ENCODE measurements at regions not wholly inside any gene's neighbourhood (a gene's known extent, or its start where the extent isn't known, plus 50 kb on each side); places are given as distances from the start of the nearest gene placed in this dataset.

DNA sequence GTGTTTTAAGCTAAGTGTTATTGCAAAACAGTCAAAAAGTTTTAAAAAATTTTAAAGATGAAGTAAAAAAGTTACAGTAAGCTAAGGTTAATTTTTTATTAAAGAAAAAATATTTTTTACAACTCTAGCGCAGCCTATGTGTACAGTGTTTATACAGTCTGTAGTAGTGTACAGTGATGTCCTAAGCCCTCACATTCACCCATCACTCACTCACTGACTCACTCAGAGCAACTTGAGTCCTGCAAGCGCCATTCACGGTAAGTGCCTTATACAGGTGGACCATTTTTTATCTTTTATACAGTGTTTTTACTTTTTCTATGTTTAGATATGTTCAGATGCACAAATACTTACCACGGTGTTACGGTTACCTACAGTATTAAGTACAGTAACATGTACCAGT, 83.4 kb upstream of the STMND1 start:
- Histone ChIP-seq H3K79me2 (replicated peaks; ENCODE audit: insufficient read depth) (no peaks in the 10 kb centered on the region), H3K9me2 (ENCODE audit: insufficient read depth) (peaks cover 10% of the 10 kb centered on the region), H3K4me1 (ENCODE audit: insufficient read depth) (peaks cover 9% of the 10 kb centered on the region; the same call in 1 of the 2 replicates), H2AFZ (no peak overlapping the region), H3K4me3 (no peak overlapping the region), H3K27ac (ENCODE audit: low read depth) (no peak overlapping the region), H4K20me1 (replicated peaks; ENCODE audit: insufficient read depth) (no peaks in the 10 kb centered on the region), H3K27me3 (ENCODE audit: insufficient read depth) (no peaks in the 10 kb centered on the region), H3K4me2 (no peak overlapping the region), H3F3A (replicated peaks; ENCODE audit: low read depth) (no peaks in the 10 kb centered on the region), H3K36me3 (ENCODE audit: insufficient read depth) (no peaks in the 10 kb centered on the region)
- no peak for ATAC-seq
- TF ChIP-seq STAT1 (IDR thresholded peaks at IDR 0.05; ENCODE audit: unreplicated experiment): no peak
- no peak for TF ChIP-seq EZH2phosphoT487 (IDR thresholded peaks at IDR 0.05; ENCODE audit: unreplicated experiment)
- no peak for TF ChIP-seq JUNB (IDR thresholded peaks at IDR 0.05; ENCODE audit: unreplicated experiment)
- no peak for TF ChIP-seq ZNF331 (CRISPR knock-in tag; IDR thresholded peaks at IDR 0.05; ENCODE audit: low read depth)
- TF ChIP-seq ZNF114 (CRISPR knock-in tag; IDR thresholded peaks at IDR 0.05): no peak
- TF ChIP-seq, protein P1, sequence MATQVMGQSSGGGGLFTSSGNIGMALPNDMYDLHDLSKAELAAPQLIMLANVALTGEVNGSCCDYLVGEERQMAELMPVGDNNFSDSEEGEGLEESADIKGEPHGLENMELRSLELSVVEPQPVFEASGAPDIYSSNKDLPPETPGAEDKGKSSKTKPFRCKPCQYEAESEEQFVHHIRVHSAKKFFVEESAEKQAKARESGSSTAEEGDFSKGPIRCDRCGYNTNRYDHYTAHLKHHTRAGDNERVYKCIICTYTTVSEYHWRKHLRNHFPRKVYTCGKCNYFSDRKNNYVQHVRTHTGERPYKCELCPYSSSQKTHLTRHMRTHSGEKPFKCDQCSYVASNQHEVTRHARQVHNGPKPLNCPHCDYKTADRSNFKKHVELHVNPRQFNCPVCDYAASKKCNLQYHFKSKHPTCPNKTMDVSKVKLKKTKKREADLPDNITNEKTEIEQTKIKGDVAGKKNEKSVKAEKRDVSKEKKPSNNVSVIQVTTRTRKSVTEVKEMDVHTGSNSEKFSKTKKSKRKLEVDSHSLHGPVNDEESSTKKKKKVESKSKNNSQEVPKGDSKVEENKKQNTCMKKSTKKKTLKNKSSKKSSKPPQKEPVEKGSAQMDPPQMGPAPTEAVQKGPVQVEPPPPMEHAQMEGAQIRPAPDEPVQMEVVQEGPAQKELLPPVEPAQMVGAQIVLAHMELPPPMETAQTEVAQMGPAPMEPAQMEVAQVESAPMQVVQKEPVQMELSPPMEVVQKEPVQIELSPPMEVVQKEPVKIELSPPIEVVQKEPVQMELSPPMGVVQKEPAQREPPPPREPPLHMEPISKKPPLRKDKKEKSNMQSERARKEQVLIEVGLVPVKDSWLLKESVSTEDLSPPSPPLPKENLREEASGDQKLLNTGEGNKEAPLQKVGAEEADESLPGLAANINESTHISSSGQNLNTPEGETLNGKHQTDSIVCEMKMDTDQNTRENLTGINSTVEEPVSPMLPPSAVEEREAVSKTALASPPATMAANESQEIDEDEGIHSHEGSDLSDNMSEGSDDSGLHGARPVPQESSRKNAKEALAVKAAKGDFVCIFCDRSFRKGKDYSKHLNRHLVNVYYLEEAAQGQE (IDR thresholded peaks at IDR 0.05; ENCODE audit: unreplicated experiment): no peak
- no peak for TF ChIP-seq ETS1 (IDR thresholded peaks at IDR 0.05)
- TF ChIP-seq POLR2AphosphoS5 (IDR thresholded peaks at IDR 0.05; ENCODE audit: low read depth): no peak
- no peak for TF ChIP-seq NANOG (IDR thresholded peaks at IDR 0.05; ENCODE audit: borderline replicate concordance)
- TF ChIP-seq CREB1 (CRISPR knock-in tag; IDR thresholded peaks at IDR 0.05; ENCODE audit: low read depth): no peak
- TF ChIP-seq ZNF462 (CRISPR knock-in tag; IDR thresholded peaks at IDR 0.05): no peak
- TF ChIP-seq CTCF (conservative IDR thresholded peaks at IDR 0.05; ENCODE audit: low read depth in 2 of 2): no peak
- no peak for TF ChIP-seq EZH2 (IDR thresholded peaks at IDR 0.05; ENCODE audit: low read depth, unreplicated experiment)
- no peak overlapping the region for H3K4me3 Mint-ChIP-seq
- H3K27me3 Mint-ChIP-seq (ENCODE audit: insufficient read depth, low read depth, poor library complexity): peaks cover 5% of the 10 kb centered on the region
- H3K36me3 Mint-ChIP-seq (ENCODE audit: low read depth): peaks cover 5% of the 10 kb centered on the region; the same call in 2 of the 3 replicates
- no peak for DNase-seq (ENCODE audit: low spot score)
- H3K9me3 Mint-ChIP-seq: peaks cover 13% of the 10 kb centered on the region; the same call in 2 of the 3 replicates
- H3K4me1 Mint-ChIP-seq: peaks cover 5% of the 10 kb centered on the region
- H3K27ac Mint-ChIP-seq: no peak overlapping the region

Data from GM23338 (cell line).